GM13977 (cell line): ENCODE measurements at regions not wholly inside any gene's neighbourhood (a gene's known extent, or its start where the extent isn't known, plus 50 kb on each side); places are given as distances from the start of the nearest gene placed in this dataset.

ENCODE experiments used
- DNase-seq: peaks from one replicate; pipeline ENCODE4 v3.0.0; 2012; ENCODE audit warnings: low spot score
- CTCF ChIP-seq: IDR thresholded peaks from 2 replicates; pipeline ENCODE4 v1.5.1; 2012; ENCODE audit warnings: mild to moderate bottlenecking, control low read depth; ENCODE audit not compliant: insufficient read depth; ENCODE audit errors: extremely low read depth, missing control alignments
- in situ Hi-C: fragments of 300-500 bp; cut with MboI; formaldehyde crosslinking; loops from one replicate; pipeline ENCODE4 v1.12.0; 2022; ENCODE audit warnings: low sequenced_read_pairs, low pct_unique_long_range_greater_than_20kb, mixed read lengths, inconsistent platforms; ENCODE audit not compliant: unreplicated experiment

GRCh38 chr14:104286496-104286895, 148.1 kb downstream of the KIF26A start:
- in situ Hi-C loops = no loop called here
- no peak for DNase-seq
- TF ChIP-seq CTCF = no peak

GRCh38 chr14:104287301-104288009, 149.1 kb downstream of the KIF26A start:
- no peak for TF ChIP-seq CTCF
- no peak for DNase-seq
- in situ Hi-C loops = no loop called here

- in situ Hi-C loops = no loop called here
Observed at GRCh38 chr14:104288272-104288671, 149.9 kb downstream of the KIF26A start.

GRCh38 chr14:104289507-104289906, 151.1 kb downstream of the KIF26A start:
- TF ChIP-seq CTCF = no peak
- in situ Hi-C loops = no loop called here
- DNase-seq = no peak

More at GRCh38 chr14:104288272-104288671, 149.9 kb downstream of the KIF26A start:
- no peak for TF ChIP-seq CTCF
- no peak for DNase-seq

- no peak for DNase-seq
- no peak for TF ChIP-seq CTCF
- in situ Hi-C loops = no loop called here
Observed at GRCh38 chr14:104290058-104290667, 151.8 kb downstream of the KIF26A start.

GRCh38 chr14:104290756-104291122, 152.4 kb downstream of the KIF26A start:
- in situ Hi-C loops = no loop called here
- no peak for TF ChIP-seq CTCF
- no peak for DNase-seq
